HEK293 (cell line): ENCODE measurements at regions not wholly inside any gene's neighbourhood (a gene's known extent, or its start where the extent isn't known, plus 50 kb on each side); places are given as distances from the start of the nearest gene placed in this dataset.
A peak's percentile ranks its signal among the peaks of the same experiment; 100 is the strongest.
"Not testable (repeated sequence)": the region's sequence is repeated elsewhere in the genome, so short reads cannot be mapped to it uniquely, and the experiment has no call there.

ENCODE experiments used
- CTCF ChIA-PET: fragments of 350-600 bp; formaldehyde crosslinking; extraction: SDS; loops from one replicate; lab custom pipeline; 2021; ENCODE audit warnings: antibody characterized with exemption; lab: Yijun Ruan, JAX
- POLR2A ChIA-PET: fragments of 300-600 bp; formaldehyde crosslinking; extraction: SDS; loops from one replicate; lab custom pipeline; 2020; ENCODE audit warnings: antibody characterized with exemption, inconsistent platforms; lab: Yijun Ruan, JAX
- H3K27ac ChIP-seq: fragments of 200-500 bp; sonication (Bioruptor generic); 2 replicates; pipeline ENCODE4 v1.5.1; 2014; ENCODE audit warnings: low read depth, low read length, control low read depth, inconsistent platforms; ENCODE audit errors: extremely low read depth
- H3K36me3 ChIP-seq, 2 experiments: fragments of 200-500 bp in 1 of 2; sonication (Bioruptor generic) in 1 of 2; 1 replicate in 1 of 2; 2 replicates in 1 of 2; pipeline ENCODE4 v1.5.1; 2014 to 2017; ENCODE audit warnings: inconsistent platforms in 2 of 2, low read length in 2 of 2; ENCODE audit not compliant: control insufficient read depth in 2 of 2, insufficient read depth in 1 of 2
- H3K4me1 ChIP-seq: fragments of 200-500 bp; sonication (Bioruptor generic); 2 replicates; pipeline ENCODE4 v1.5.1; 2014; ENCODE audit warnings: mild to moderate bottlenecking, low read length, inconsistent platforms; ENCODE audit not compliant: control insufficient read depth, insufficient read depth
- H3K4me3 ChIP-seq: 2 replicates; pipeline ENCODE4 v1.5.1; 2011; ENCODE audit warnings: low read depth, mild to moderate bottlenecking, control low read depth, low read length, moderate library complexity
- H3K9me3 ChIP-seq: fragments of 200-500 bp; sonication (Bioruptor generic); 2 replicates; pipeline ENCODE4 v1.5.1; 2014; ENCODE audit warnings: low read depth, low read length, inconsistent platforms; ENCODE audit not compliant: control insufficient read depth, insufficient read depth
- AEBP2 ChIP-seq: fragments of 450-650 bp; formaldehyde crosslinking; IDR thresholded peaks from 2 replicates; pipeline ENCODE4 v1.5.1; 2016; ENCODE audit warnings: missing biosample characterization, missing genetic modification characterization, borderline replicate concordance
- EGR2 ChIP-seq: fragments of 450-650 bp; formaldehyde crosslinking; IDR thresholded peaks from 2 replicates; pipeline ENCODE4 v1.5.1; 2016; ENCODE audit warnings: low read depth, missing biosample characterization, missing genetic modification characterization
- GLI4 ChIP-seq: fragments of 450-650 bp; formaldehyde crosslinking; IDR thresholded peaks from 2 replicates; pipeline ENCODE4 v1.5.1; 2016; ENCODE audit warnings: missing biosample characterization, missing genetic modification characterization
- GLIS1 ChIP-seq: fragments of 450-650 bp; formaldehyde crosslinking; IDR thresholded peaks from 2 replicates; pipeline ENCODE4 v1.5.1; 2016; ENCODE audit warnings: missing biosample characterization, missing genetic modification characterization
- KLF1 ChIP-seq: fragments of 450-650 bp; formaldehyde crosslinking; IDR thresholded peaks from 2 replicates; pipeline ENCODE4 v1.5.1; 2016; ENCODE audit warnings: missing biosample characterization, missing genetic modification characterization
- KLF16 ChIP-seq: fragments of 450-650 bp; formaldehyde crosslinking; IDR thresholded peaks from 2 replicates; pipeline ENCODE4 v1.5.1; 2017; ENCODE audit warnings: missing biosample characterization, missing genetic modification characterization
- KLF8 ChIP-seq: fragments of 450-650 bp; formaldehyde crosslinking; IDR thresholded peaks from 2 replicates; pipeline ENCODE4 v1.5.1; 2016; ENCODE audit warnings: missing biosample characterization, missing genetic modification characterization
- PRDM10 ChIP-seq: fragments of 450-650 bp; formaldehyde crosslinking; IDR thresholded peaks from 2 replicates; pipeline ENCODE4 v1.5.1; 2016; ENCODE audit warnings: missing biosample characterization, missing genetic modification characterization
- SP2 ChIP-seq: fragments of 450-650 bp; formaldehyde crosslinking; IDR thresholded peaks from 2 replicates; pipeline ENCODE4 v1.5.1; 2016; ENCODE audit warnings: missing biosample characterization, missing genetic modification characterization
- WT1 ChIP-seq: fragments of 450-650 bp; formaldehyde crosslinking; IDR thresholded peaks from 2 replicates; pipeline ENCODE4 v1.5.1; 2016; ENCODE audit warnings: missing biosample characterization, missing genetic modification characterization
- ZFHX2 ChIP-seq: fragments of 450-650 bp; formaldehyde crosslinking; conservative IDR thresholded peaks from 2 replicates; pipeline ENCODE4 v1.5.1; 2016; ENCODE audit warnings: missing biosample characterization, missing genetic modification characterization
- ZFP3 ChIP-seq: fragments of 450-650 bp; formaldehyde crosslinking; IDR thresholded peaks from 2 replicates; pipeline ENCODE4 v1.5.1; 2016; ENCODE audit warnings: low read depth, missing biosample characterization, missing genetic modification characterization
- ZNF114 ChIP-seq: fragments of 450-650 bp; formaldehyde crosslinking; IDR thresholded peaks from 2 replicates; pipeline ENCODE4 v1.5.0; 2017; ENCODE audit warnings: missing biosample characterization, missing genetic modification characterization
- ZNF121 ChIP-seq: fragments of 450-650 bp; formaldehyde crosslinking; IDR thresholded peaks from 2 replicates; pipeline ENCODE4 v1.5.1; 2016; ENCODE audit warnings: missing biosample characterization, missing genetic modification characterization
- ZNF148 ChIP-seq: fragments of 450-650 bp; formaldehyde crosslinking; IDR thresholded peaks from 2 replicates; pipeline ENCODE4 v1.5.0; 2017; ENCODE audit warnings: missing biosample characterization, missing genetic modification characterization, borderline replicate concordance
- ZNF501 ChIP-seq: fragments of 450-650 bp; formaldehyde crosslinking; IDR thresholded peaks from 2 replicates; pipeline ENCODE4 v1.5.1; 2016; ENCODE audit warnings: missing biosample characterization, missing genetic modification characterization
- ZNF560 ChIP-seq: fragments of 450-650 bp; formaldehyde crosslinking; IDR thresholded peaks from 2 replicates; pipeline ENCODE4 v1.5.1; 2017; ENCODE audit warnings: missing biosample characterization, missing genetic modification characterization, borderline replicate concordance
- ZNF645 ChIP-seq: fragments of 450-650 bp; formaldehyde crosslinking; IDR thresholded peaks from 2 replicates; pipeline ENCODE4; 2016; ENCODE audit warnings: missing biosample characterization, missing genetic modification characterization
- ZNF768 ChIP-seq: fragments of 450-650 bp; formaldehyde crosslinking; IDR thresholded peaks from 2 replicates; pipeline ENCODE4 v1.5.1; 2018; ENCODE audit warnings: missing biosample characterization, mild to moderate bottlenecking, missing genetic modification characterization
- ZNF792 ChIP-seq: fragments of 450-650 bp; formaldehyde crosslinking; IDR thresholded peaks from 2 replicates; pipeline ENCODE4 v1.5.1; 2016; ENCODE audit warnings: missing biosample characterization, missing genetic modification characterization

- H3K27ac ChIP-seq, H3K4me3 ChIP-seq, POLR2A ChIA-PET, H3K9me3 ChIP-seq, H3K36me3 ChIP-seq, H3K4me1 ChIP-seq: not testable (repeated sequence)
- CTCF ChIA-PET = interaction anchor here (0.8 kb wide), 1 partner anchor 833 kb away, joined by 4 read pairs; no protein-coding TSS in a partner anchor
- peak; percentile 95 for TF ChIP-seq ZNF121 (tag by site-specific recombination)
Observed at GRCh38 chrX:17941171-17941570, 80.1 kb upstream of the RAI2 start.

- Histone ChIP-seq H3K36me3 (no peaks in the 10 kb centered on the region), H3K4me1 (no peaks in the 10 kb centered on the region), H3K9me3 (no peaks in the 10 kb centered on the region), H3K4me3 (no peak overlapping the region), H3K27ac (no peak overlapping the region)
- POLR2A ChIA-PET = no interaction called here
- CTCF ChIA-PET = no interaction called here
- TF ChIP-seq ZFP3 (no peak), ZFHX2 (tag by site-specific recombination) (0 out of 2 replicates have a peak, but pooled peaks have one; percentile 15), EGR2 (tag by site-specific recombination) (peak; percentile 19; the same call in 1 of the 2 replicates), GLIS1 (tag by site-specific recombination) (peak; percentile 62), KLF1 (tag by site-specific recombination) (peak; percentile 50; the same call in 1 of the 2 replicates)
Observed at GRCh38 chrX:17939724-17940123, 78.6 kb upstream of the RAI2 start.

GRCh38 chrX:17933856-17934255, 72.8 kb upstream of the RAI2 start:
- TF ChIP-seq GLI4 (tag by site-specific recombination) = no peak
- no peak for TF ChIP-seq ZNF645 (tag by site-specific recombination)
- TF ChIP-seq, all 188 proteins: peak for 0
- ChIA-PET POLR2A (no interaction called here), CTCF (interaction anchor here (1.0 to 1.5 kb wide), 3 partner anchors 9 to 73 kb away, joined by 3 to 12 read pairs (median 4); no protein-coding TSS in a partner anchor)
- Histone ChIP-seq H3K27ac (no peak overlapping the region), H3K36me3 (no peaks in the 10 kb centered on the region), H3K4me3 (no peak overlapping the region), H3K4me1 (no peaks in the 10 kb centered on the region), H3K9me3 (no peaks in the 10 kb centered on the region)

- CTCF ChIA-PET = interaction anchor here (0.6 to 2.5 kb wide), 6 partner anchors 10 to 998 kb away, joined by 3 to 22 read pairs (median 3); no protein-coding TSS in a partner anchor
- Histone ChIP-seq H3K36me3 (no peaks in the 10 kb centered on the region), H3K4me3 (no peak overlapping the region), H3K27ac (no peak overlapping the region), H3K9me3 (no peaks in the 10 kb centered on the region), H3K4me1 (no peaks in the 10 kb centered on the region)
- POLR2A ChIA-PET = no interaction called here
- no peak for TF ChIP-seq AEBP2
- TF ChIP-seq ZNF768 = no peak
- no peak for TF ChIP-seq WT1 (tag by site-specific recombination)
- no peak for TF ChIP-seq ZNF560 (tag by site-specific recombination)
- TF ChIP-seq KLF8 (tag by site-specific recombination) = no peak
- TF ChIP-seq ZNF114 (tag by site-specific recombination) = no peak
- no peak for TF ChIP-seq PRDM10 (tag by site-specific recombination)
- no peak for TF ChIP-seq ZNF501 (tag by site-specific recombination)
- no peak for TF ChIP-seq ZNF148
- TF ChIP-seq SP2 (tag by site-specific recombination) = no peak
- no peak for TF ChIP-seq KLF16 (tag by site-specific recombination)
- no peak for TF ChIP-seq ZNF792 (tag by site-specific recombination)
Observed at GRCh38 chrX:17932781-17933180, 71.7 kb upstream of the RAI2 start.
